Smooth muscle cell (in vitro differentiated cells): ENCODE measurements at regions not wholly inside any gene's neighbourhood (a gene's known extent, or its start where the extent isn't known, plus 50 kb on each side); places are given as distances from the start of the nearest gene placed in this dataset.

Experiments
- DNase-seq: peaks from one replicate; lab custom pipeline; 2025; ENCODE audit not compliant: unreplicated experiment; lab: John Stamatoyannopoulos, UW
- H2AFZ ChIP-seq: fragments of 200-600 bp; sonication (generic); 2 replicates; pipeline ENCODE4 v1.6.0; 2016; ENCODE audit warnings: antibody characterized with exemption, low read depth, mild to moderate bottlenecking
- H3F3A ChIP-seq: fragments of 200-600 bp; sonication (generic); 2 replicates; pipeline ENCODE4 v1.6.0; 2017; ENCODE audit warnings: antibody characterized with exemption, low read depth
- H3K27ac ChIP-seq: fragments of 200-600 bp; sonication (generic); 2 replicates; pipeline ENCODE4 v1.5.1; 2016; ENCODE audit warnings: low read depth, mild to moderate bottlenecking
- H3K27me3 ChIP-seq: fragments of 200-600 bp; sonication (generic); 2 replicates; pipeline ENCODE4 v1.6.1; 2016; ENCODE audit warnings: low read depth, mild to moderate bottlenecking
- H3K36me3 ChIP-seq: fragments of 200-600 bp; sonication (generic); 2 replicates; pipeline ENCODE4 v1.5.1; 2016; ENCODE audit warnings: low read depth
- H3K4me1 ChIP-seq: fragments of 200-600 bp; sonication (generic); 2 replicates; pipeline ENCODE4 v1.5.1; 2016; ENCODE audit warnings: low read depth
- H3K4me2 ChIP-seq: fragments of 200-600 bp; sonication (generic); 2 replicates; pipeline ENCODE4 v1.6.0; 2016; ENCODE audit warnings: mild to moderate bottlenecking
- H3K4me3 ChIP-seq: fragments of 200-600 bp; sonication (generic); 2 replicates; pipeline ENCODE4 v1.5.1; 2016; ENCODE audit warnings: mild to moderate bottlenecking
- H3K79me2 ChIP-seq: fragments of 200-600 bp; sonication (generic); 2 replicates; pipeline ENCODE4 v1.6.0; 2016; ENCODE audit warnings: low read depth, mild to moderate bottlenecking
- H3K9ac ChIP-seq: fragments of 200-600 bp; sonication (generic); 2 replicates; pipeline ENCODE4 v1.6.0; 2016; ENCODE audit warnings: low read depth
- H3K9me3 ChIP-seq: fragments of 200-600 bp; sonication (generic); replicated peaks from 2 replicates; pipeline ENCODE4 v1.5.1; 2016; ENCODE audit warnings: low read depth
- H4K20me1 ChIP-seq: fragments of 200-600 bp; sonication (generic); 2 replicates; pipeline ENCODE4 v1.6.0; 2016; ENCODE audit warnings: low read depth
- CTCF ChIP-seq: fragments of 200-600 bp; sonication (generic); IDR thresholded peaks from 2 replicates; pipeline ENCODE4 v1.5.1; 2017; ENCODE audit warnings: borderline replicate concordance, mild to moderate bottlenecking, antibody characterized with exemption; ENCODE audit not compliant: insufficient read depth, poor library complexity, severe bottlenecking
- WGBS: methylation state at CpG from one replicate; pipeline ENCODE4 v1.1.7; 2016; ENCODE audit warnings: low lambda C conversion rate; 5-methylcytosine and 5-hydroxymethylcytosine counted together

GRCh38 chr20:1838556-1839279 is 56.5 kb upstream of the SIRPA start:
- Histone ChIP-seq H3K4me3 (no peak overlapping the region), H4K20me1 (no peaks in the 10 kb centered on the region), H3K9me3 (no peaks in the 10 kb centered on the region), H3K79me2 (no peaks in the 10 kb centered on the region), H3F3A (no peaks in the 10 kb centered on the region), H3K9ac (no peak overlapping the region), H2AFZ (no peak overlapping the region), H3K27ac (peak overlapping the region; percentile 62), H3K4me2 (no peak overlapping the region), H3K36me3 (no peaks in the 10 kb centered on the region), H3K4me1 (peaks cover 7% of the 10 kb centered on the region), H3K27me3 (no peaks in the 10 kb centered on the region)
- TF ChIP-seq CTCF: no peak
- DNase-seq: no peak
- WGBS: 37% methylated on average over 6 of the region's 6 CpGs

DNA sequence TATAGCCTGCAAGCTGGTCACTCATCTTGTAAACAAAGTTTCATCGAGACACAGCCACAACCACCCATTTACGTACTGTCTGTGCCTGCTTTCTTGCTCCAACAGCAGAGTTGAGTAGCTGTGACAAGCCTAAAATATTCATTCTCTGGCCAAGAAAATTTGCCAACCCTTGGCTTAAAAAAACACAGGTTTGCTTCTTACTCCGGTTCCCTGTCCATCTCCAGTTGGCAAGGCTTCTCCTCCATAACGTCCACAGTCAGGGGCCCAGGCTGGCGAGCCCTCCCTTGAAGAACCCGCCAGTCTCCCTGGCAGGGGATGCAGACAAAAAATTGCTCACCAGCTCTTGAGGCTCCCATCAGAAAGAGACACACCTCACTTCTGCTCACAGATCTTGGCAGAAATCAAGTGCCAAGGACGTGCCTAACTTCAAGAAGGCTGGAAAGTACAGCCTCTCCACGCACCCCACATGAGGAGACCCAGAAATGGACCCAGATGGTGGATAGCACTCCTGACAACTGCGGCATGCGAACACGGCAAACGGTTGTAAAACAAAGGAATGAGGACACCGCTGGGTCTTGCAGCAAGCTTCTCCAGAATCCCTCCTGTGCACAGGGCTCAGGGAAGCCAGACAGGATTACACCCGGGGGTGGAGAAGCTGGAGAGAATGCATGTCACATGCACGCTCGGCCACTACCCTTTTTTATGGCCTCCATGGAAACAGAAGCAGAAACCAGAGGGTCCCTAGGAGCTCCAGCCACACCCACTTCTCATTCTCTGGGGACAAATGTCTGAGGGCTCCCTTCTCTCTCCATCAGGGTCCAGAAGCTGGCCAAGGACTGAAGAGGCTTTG is 59.8 kb upstream of the SIRPA start:
- no peak overlapping the region for H3K27ac ChIP-seq
- H4K20me1 ChIP-seq: no peaks in the 10 kb centered on the region
- H3K27me3 ChIP-seq: no peaks in the 10 kb centered on the region
- DNase-seq: no peak
- no peak overlapping the region for H3K4me2 ChIP-seq
- H3K79me2 ChIP-seq: no peaks in the 10 kb centered on the region
- no peaks in the 10 kb centered on the region for H3K9me3 ChIP-seq
- no peaks in the 10 kb centered on the region for H3K36me3 ChIP-seq
- H3F3A ChIP-seq: no peaks in the 10 kb centered on the region
- H3K4me1 ChIP-seq: peaks cover 17% of the 10 kb centered on the region
- no peak overlapping the region for H3K4me3 ChIP-seq
- no peak overlapping the region for H3K9ac ChIP-seq
- H2AFZ ChIP-seq: no peak overlapping the region
- TF ChIP-seq CTCF: no peak
- 61% methylated on average over 16 of the region's 16 CpGs for WGBS

DNA sequence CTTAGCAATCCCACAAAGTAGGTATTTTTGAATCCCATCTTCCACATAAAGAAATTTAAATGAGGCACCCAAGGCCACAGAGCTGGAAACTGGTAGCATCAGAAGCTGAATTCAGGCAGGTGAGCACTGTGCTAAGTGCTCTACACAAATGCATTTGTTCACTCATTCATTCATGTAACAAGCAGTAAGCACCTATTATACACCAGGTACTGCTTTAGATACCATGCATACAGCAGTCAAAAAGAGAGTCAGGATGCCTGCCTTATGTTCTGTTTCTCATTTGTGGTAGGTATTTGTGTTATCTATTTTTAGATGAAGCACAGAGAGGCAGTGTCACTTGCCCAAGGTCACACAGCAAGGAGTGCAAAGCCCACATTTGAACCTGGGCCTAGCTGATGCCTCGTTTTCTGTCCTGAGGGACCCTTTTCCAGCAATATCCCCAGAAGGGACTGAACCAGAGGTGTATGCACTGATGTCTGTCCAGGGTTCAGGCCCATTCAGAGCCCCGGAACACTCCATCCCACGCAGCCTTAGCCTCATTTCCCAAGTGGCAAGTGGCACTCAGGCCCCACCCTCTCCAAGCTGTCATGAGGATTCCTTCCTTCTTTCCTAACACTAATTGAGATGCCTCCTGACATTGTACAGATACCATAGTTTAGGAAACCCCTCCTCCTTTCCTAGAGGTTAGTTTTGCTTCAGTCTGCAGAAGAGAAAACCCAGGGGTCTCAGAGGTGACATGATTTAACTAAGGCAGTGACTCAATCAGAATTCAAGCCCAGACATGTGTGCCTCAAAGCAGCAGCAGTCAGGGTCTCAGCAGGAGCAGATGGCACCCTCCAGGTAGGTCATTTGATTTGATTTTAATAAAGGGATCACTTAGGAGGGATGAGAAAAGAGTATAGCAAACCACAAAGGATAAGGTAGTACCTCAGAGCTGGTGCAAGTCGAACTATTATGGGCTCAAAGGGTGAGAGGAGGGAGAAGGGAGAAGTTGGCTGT is 61.2 kb upstream of the SIRPA start:
- no peaks in the 10 kb centered on the region for H3K79me2 ChIP-seq
- H3K27me3 ChIP-seq: no peaks in the 10 kb centered on the region
- no peak overlapping the region for H3K4me3 ChIP-seq
- no peak overlapping the region for H3K4me2 ChIP-seq
- no peak for DNase-seq
- no peaks in the 10 kb centered on the region for H4K20me1 ChIP-seq
- no peak for TF ChIP-seq CTCF
- no peaks in the 10 kb centered on the region for H3K9me3 ChIP-seq
- no peak overlapping the region for H2AFZ ChIP-seq
- no peak overlapping the region for H3K27ac ChIP-seq
- no peaks in the 10 kb centered on the region for H3F3A ChIP-seq
- no peaks in the 10 kb centered on the region for H3K36me3 ChIP-seq
- H3K4me1 ChIP-seq: peaks cover 17% of the 10 kb centered on the region
- WGBS: 92% methylated on average over 4 of the region's 4 CpGs
- no peak overlapping the region for H3K9ac ChIP-seq
